HPDE6-E6E7 (cell line): ENCODE measurements at regions not wholly inside any gene's neighbourhood (a gene's known extent, or its start where the extent isn't known, plus 50 kb on each side); places are given as distances from the start of the nearest gene placed in this dataset.
"Not testable (repeated sequence)": the region's sequence is repeated elsewhere in the genome, so short reads cannot be mapped to it uniquely, and the experiment has no call there.

Source experiments
- DNase-seq: peaks from one replicate; pipeline ENCODE4 v3.0.0; 2011; ENCODE audit warnings: missing footprints; ENCODE audit errors: extremely low spot score

GRCh38 chr7:80082213-80082612 lies 52.4 kb upstream of the GNAI1 start:
- DNase-seq = no peak

GRCh38 chr7:80078886-80079285 lies 55.7 kb upstream of the GNAI1 start:
- DNase-seq = no peak

- no peak for DNase-seq
Observed at GRCh38 chr7:80078159-80078731, 56.4 kb upstream of the GNAI1 start.

GRCh38 chr7:80070391-80070790 lies 64.2 kb upstream of the GNAI1 start:
- no peak for DNase-seq

- DNase-seq = no peak
Observed at GRCh38 chr7:80066639-80067038, 68.0 kb upstream of the GNAI1 start.

GRCh38 chr7:80063834-80064233 lies 70.8 kb upstream of the GNAI1 start:
- DNase-seq = no peak

- no peak for DNase-seq
Observed at GRCh38 chr7:80060218-80060806, 74.3 kb upstream of the GNAI1 start.

GRCh38 chr7:80057488-80057887 lies 77.1 kb upstream of the GNAI1 start:
- DNase-seq = no peak

GRCh38 chr7:80054356-80054755 lies 80.3 kb upstream of the GNAI1 start:
- no peak for DNase-seq

- DNase-seq = no peak
Observed at GRCh38 chr7:80053124-80053523, 81.5 kb upstream of the GNAI1 start.

GRCh38 chr7:80047856-80048459 lies 86.7 kb upstream of the GNAI1 start:
- DNase-seq = peak; percentile 7

GRCh38 chr7:80047032-80047431 lies 87.6 kb upstream of the GNAI1 start:
- no peak for DNase-seq

GRCh38 chr7:80044796-80045195 lies 89.8 kb upstream of the GNAI1 start:
- no peak for DNase-seq

GRCh38 chr7:80040752-80041151 lies 93.9 kb upstream of the GNAI1 start:
- no peak for DNase-seq

- DNase-seq = no peak
Observed at GRCh38 chr7:80040335-80040734, 94.3 kb upstream of the GNAI1 start.

GRCh38 chr7:80039251-80039884 lies 95.3 kb upstream of the GNAI1 start:
- DNase-seq = no peak

- DNase-seq = no peak
Observed at GRCh38 chr7:80037689-80038088, 96.9 kb upstream of the GNAI1 start.

GRCh38 chr7:80036107-80036506 lies 98.5 kb upstream of the GNAI1 start:
- no peak for DNase-seq

- no peak for DNase-seq
Observed at GRCh38 chr7:80028717-80029116, 105.9 kb upstream of the GNAI1 start.

- DNase-seq = no peak
Observed at GRCh38 chr7:80027611-80028173, 106.9 kb upstream of the GNAI1 start.

GRCh38 chr7:80026766-80027165 lies 107.9 kb upstream of the GNAI1 start:
- no peak for DNase-seq

- not testable (repeated sequence) for DNase-seq
Observed at GRCh38 chr7:80020277-80020676, 114.4 kb upstream of the GNAI1 start.

- DNase-seq = not testable (repeated sequence)
Observed at GRCh38 chr7:80019809-80020207, 114.8 kb upstream of the GNAI1 start.
